ENCODE measurements at regions not wholly inside any gene's neighbourhood (a gene's known extent, or its start where the extent isn't known, plus 50 kb on each side); places are given as distances from the start of the nearest gene placed in this dataset.
"Not testable (repeated sequence)": the region's sequence is repeated elsewhere in the genome, so short reads cannot be mapped to it uniquely, and the experiment has no call there.

DNA sequence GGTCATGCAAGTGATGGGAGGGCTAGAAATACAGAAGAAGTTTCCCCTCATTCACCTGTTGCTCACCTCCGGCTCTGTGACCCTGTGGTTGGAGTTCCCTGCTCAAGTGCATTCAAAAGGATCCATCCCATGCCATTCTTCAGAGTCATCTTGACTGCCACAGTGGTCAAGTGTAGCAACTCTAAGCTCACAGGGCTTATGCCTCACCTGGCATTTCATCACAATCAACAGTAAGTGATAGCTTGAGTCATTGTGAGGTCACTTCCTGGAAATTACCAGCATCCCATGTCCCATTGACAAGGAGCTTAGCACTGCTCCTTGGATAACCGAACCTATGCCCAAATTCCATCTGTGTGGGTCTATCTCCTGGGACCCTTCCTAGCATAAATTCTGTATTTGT is 55.6 kb downstream of the OR4C45 start:
- no peak for DNase-seq (ENCODE audit: low spot score)

DNA sequence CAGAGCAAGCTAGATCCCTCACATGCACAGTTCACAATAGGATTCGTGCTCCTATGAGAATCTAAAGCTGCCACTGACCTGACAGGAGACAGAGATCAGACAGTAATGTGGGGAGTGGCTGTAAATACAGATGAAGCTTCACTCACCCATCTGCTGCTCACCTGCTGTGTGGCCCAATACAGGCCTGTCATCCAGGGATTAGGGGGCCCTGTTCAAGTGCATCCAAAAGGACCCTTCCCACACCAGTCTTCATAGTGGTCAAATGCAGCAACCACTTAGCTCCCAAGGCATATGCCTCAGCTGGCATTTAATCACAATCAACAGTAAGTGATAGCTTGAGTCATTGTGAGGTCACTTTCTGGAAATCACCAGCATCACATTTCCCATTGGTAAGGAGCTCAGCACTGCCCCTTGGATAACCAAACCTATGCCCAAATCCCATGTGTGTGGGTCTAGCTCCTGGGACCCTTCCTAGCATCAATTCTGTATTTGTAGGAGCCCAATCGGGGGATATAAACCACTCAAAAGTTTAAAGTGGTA is 65.6 kb downstream of the OR4C45 start:
- no peak for DNase-seq (ENCODE audit: low spot score)

DNA sequence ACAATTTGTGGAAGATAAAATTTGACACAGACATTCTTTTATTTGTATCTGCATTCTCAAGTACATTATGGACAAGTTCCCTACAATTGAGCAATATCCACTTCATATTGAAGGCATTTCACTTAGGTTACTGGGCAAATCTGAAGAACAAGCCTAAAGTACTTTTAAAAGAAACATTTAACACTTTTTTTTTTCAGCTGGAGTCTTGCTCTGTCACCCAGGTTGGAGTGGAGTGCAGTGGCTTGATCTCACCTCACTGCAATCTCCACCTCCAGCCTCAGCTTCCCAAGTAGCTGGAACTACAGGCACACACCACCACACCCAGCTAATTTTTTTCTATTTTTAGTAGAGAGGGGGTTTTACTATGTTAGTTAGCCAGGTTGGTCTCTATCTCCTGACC is 70.2 kb downstream of the OR4C45 start:
- no peak for DNase-seq (ENCODE audit: low spot score)

DNA sequence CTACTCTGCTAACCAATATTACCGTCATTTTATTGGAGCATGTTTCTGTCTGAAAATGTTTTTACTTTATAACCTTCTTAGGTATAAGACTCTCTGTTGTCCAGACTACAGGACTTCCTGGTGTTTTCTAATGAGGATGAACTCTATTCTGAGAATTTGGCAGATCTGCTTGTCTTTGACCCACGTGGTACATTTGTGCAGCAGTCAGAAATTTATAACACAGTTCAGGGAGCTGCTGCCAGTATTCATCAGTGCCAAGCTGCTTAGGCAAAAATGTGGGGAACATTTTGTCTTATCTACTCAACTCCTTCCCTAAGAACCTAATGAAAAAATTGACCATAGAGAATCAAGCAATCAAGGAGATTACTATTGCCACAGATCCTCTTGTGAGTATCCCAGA is 108.0 kb downstream of the OR4C45 start:
- DNase-seq (ENCODE audit: low spot score) = not testable (repeated sequence)

DNA sequence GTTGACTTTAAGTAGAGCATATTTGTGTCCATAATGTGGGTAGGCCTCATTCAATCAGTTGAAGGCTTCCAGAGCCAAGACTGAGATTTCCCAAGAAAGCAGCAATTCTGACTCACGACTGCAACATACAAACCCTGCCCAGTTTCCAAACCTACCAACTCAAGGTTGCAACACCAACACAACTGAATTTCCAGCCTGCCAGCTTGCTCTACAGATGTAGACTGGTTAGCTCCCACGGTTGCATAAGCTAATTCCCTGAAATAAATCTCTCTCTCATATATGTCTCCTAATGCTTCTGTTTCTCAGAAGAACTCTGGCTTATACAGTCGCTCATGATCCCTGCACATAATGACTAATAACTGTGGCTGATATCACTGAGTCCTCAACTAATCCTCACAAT is 113.6 kb downstream of the OR4C45 start:
- DNase-seq (ENCODE audit: low spot score) = not testable (repeated sequence)

DNA sequence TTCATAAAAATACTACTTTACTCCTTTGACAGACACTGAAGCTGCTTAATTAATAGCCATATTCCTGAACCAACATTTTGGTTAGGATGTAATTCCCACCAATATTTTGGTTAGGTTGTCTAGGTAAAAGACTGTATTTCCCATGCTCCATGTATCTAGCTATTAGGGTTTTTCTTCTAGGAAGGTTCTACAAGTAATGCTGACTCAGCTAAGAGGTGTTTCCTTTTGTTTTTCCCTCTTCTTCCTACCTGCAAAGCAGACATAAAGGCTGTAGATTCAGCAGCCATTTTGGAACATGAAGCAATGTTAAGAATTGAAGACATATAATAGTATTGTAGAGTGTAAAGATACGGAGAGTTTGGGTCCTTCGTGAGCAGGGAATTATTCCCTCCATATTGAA is 115.3 kb downstream of the OR4C45 start:
- not testable (repeated sequence) for DNase-seq (ENCODE audit: low spot score)

DNA sequence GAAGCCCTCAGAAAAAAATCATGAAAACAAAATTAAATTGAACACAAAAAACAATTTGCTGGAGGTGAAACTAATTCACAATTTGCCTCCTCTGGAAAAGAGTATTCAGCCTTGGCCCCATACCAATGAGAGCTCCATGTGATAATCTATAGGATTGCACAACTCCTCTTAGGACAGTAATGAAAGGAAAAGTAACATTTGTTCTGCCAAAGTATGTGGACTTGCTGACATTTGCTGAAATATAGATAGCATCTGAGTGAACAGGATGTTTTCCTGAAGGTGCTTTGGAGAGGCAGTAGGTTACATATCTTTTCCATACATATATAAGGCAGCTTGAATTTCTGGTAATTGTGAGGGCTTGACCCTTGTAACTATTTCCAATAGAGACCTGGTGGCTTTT is 122.8 kb downstream of the OR4C45 start:
- DNase-seq (ENCODE audit: low spot score) = no peak

DNA sequence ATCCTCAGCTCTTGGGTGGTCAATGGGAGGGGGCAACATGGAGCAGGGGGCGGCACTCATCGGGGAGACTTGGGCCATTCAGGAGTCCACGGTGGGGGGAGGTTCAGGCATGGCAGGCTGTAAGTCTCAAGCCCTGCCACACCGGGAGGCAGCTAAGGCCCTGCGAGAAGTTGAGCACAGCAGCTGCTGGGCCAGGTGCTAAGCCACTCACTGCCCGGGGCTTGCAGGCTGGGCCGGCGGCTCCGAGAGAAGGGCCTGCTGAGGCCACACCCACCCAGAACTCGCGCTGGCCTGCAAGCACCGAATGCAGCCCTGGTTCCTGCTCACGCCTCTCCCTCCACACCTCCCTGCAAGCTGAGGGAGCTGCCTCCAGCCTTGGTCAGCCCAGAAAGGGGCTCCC is 131.4 kb downstream of the OR4C45 start:
- DNase-seq (ENCODE audit: low spot score) = no peak

DNA sequence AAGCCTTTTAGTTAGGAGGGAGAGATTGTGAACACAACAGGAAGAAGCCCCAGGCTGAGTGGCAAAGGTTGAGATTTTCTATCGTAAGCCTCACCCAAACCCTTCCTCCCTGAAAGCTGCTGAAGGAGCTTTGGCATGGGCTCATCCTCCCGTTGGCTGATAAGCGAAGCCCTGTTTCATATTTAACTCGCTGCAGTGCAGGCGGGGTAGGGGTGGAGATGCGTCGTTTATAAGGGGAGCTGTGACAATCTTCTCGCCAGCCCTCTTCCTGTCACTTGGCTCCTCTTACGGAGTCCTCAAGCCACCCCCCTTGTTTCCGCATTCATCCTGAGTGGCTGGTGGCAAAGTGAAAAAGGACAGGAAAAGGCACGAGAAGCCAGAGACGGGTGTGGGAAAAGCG is 137.0 kb downstream of the OR4C45 start:
- no peak for DNase-seq (ENCODE audit: low spot score)

DNA sequence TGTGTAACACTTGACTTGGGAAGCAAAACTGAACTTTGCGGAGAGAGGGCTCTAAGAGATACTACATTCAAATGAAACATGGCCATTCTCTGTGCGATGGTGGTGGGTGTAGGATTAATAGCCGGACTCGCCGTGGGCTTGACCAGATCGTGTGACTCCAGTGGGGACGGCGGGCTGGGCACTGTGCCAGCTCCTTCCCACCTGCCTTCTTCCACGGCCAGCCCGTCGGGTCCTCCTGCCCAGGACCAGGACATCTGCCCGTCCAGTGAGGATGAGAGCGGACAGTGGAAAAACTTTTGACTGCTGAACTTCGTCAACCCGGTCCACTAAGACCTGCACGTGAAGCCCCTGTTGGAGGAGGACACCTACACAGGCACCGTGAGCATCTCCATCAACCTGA is 137.4 kb downstream of the OR4C45 start:
- DNase-seq (ENCODE audit: low spot score) = no peak

DNA sequence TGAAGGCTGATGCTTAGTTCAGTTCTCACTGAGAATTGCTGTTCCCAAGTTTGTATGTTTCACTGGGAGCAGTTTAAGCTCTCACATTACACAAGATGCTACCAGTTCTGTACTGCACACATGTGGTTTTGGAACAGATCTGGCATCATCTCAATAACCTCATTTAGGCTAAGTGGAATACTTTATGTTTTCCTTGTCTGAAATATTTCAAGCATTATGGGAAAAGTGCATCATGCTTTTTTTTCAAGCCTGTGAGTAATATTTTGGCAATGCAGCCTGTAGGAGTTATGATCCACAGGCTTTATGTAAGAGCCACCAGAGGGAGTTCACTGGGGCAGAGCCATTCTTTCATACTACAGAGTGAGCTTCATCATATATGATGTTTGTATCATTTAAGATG is 141.5 kb downstream of the OR4C45 start:
- DNase-seq (ENCODE audit: low spot score) = peak; percentile 6

DNA sequence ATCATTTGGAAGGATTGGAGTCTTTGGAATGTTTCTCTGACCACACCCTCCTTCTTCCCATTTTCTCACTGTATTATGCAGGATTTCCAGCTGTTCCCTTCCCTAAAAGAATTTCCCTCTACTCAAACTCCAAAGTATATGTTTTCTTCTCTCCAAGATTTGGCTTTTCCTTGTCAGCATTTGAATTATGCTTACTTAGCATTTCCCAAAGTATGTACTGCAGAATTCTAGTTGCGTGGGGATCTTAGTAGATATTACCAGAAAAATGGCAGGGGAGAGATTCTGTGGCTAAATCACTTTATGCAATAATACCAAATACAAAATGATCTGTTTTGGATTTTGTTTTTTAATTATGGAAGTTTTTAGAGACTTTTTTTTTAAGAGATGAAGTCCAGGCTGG is 142.3 kb downstream of the OR4C45 start:
- DNase-seq (ENCODE audit: low spot score) = no peak

DNA sequence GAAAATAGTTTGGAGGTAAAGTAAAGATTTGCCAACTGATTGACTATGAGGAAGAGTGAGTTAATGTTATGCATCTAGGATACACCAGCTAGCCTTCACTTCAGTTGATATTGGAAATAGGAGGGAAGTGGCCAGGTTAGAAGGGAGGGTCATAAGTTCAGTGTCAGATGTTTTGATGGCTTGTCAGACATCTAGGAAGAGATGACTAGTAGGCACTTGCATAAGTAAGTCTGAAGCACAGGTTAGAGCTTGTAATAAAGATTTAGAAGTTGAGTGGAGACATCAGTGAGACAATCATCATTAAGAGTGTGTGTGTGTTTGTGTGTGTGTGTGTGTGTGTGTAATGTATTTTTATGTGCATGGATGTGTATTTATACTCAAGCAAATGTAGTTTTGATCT is 146.1 kb downstream of the OR4C45 start:
- DNase-seq (ENCODE audit: low spot score) = no peak

DNA sequence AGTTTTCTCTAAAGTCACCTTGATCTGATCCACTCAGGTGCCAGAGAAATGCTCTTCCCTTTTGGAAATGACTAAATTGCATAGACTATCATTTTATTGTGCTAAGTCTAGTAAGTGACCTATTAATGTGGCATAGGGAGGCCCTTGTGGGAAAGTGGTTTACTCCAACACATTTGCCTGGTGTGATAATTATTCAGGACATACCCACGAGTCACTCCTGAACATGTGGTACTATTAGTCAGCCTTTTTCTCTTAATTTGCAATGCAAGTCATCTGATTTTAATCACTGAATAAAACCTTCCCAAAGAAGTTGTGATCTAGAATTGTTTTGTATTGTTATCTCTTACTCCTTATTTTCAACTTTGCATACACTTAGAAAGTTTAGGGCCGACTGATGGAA is 148.7 kb downstream of the OR4C45 start:
- no peak for DNase-seq (ENCODE audit: low spot score)

DNA sequence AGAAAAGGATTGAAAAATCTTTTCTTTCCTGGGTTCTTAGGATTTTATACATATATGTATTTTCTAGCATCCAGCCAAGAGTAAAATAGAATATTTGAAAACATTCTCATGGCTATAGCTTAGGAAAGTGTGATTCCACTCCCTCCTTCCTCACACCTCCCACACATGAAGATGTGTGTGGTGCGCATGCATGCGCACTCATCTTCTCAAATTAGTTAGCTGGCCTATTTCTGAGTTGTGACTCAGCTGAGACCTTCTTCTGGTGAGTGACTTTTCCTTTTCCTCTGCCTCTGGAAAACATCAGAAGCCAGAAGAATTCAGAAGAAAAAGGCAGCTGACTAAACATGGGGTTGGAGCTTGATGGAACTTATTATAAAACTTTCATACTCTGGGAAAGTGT is 149.8 kb downstream of the OR4C45 start:
- no peak for DNase-seq (ENCODE audit: low spot score)

DNA sequence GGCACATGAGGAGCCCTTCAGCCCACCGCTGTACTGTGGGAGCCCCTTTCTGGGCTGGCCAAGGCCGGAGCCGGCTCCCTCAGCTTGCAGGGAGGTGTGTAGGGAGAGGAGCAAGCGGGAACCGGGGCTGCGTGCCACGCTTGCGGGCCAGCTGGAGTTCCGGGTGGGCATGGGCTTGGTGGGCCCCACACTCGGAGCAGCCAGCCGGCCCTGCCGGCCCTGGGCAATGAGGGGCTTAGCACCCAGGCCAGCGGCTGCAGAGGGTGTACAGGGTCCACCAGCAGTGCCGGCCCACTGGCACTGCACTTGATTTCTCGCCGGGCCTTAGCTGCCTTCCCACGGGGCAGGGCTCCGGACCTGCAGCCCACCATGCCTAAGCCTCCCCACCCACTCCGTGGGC is 150.5 kb downstream of the OR4C45 start:
- DNase-seq (ENCODE audit: low spot score) = not testable (repeated sequence)

DNA sequence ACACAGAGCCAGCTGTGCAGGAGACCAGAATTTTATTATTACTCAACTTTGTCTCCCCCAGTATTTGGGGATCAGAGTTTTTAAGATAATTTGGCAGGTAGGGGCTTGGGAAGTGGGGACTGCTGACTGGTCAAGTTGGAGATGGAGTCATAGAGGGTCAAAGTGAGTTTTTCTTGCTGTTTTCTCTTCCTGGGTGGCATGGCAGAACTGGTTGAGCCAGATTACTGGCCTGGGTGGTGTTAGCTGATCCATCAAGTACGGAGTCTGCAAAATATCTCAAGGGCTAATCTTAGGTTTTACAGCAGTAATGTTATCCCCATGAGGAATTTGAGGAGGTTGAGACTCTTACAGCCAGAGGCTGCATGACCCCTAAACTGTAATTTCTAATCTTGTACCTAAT is 153.5 kb downstream of the OR4C45 start:
- no peak for DNase-seq (ENCODE audit: low spot score)

DNA sequence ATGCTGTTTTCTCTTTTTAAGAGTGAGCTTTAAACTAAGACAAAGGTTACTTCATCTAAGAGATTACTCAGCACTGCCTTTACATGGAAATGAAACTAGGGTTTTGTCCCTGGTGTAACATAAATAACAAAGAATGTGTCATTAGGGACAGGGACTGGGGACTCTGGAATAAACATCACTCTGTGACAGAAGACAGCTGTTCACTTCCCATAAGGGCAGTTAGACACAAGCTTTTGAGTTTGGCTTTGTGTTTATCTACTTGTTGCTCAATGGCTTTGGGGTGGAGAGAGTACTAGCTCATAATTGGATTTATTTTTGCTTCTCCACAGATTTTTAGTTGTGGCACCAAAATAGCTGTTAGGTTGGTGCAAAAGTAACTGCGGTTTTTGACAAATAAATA is 154.5 kb downstream of the OR4C45 start:
- DNase-seq (ENCODE audit: low spot score) = no peak

DNA sequence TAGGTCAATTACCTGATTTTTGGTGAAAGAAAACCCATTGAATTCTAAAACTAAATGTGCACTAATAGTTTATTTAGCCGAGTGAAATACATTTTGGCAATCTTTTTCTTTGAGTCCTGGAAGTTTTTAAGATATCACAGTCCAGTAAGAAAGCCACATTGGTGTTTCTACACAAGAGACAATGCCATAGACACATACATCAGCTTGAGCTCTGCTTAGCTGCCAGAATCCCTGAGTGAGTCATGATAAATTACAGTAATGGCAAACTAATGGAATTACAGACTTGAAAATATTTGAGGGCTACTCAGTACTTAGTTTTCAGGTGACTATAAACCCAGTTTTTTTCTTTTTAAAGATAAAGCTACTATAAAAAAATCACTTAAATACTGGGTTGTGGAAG is 155.4 kb downstream of the OR4C45 start:
- DNase-seq (ENCODE audit: low spot score) = no peak

DNA sequence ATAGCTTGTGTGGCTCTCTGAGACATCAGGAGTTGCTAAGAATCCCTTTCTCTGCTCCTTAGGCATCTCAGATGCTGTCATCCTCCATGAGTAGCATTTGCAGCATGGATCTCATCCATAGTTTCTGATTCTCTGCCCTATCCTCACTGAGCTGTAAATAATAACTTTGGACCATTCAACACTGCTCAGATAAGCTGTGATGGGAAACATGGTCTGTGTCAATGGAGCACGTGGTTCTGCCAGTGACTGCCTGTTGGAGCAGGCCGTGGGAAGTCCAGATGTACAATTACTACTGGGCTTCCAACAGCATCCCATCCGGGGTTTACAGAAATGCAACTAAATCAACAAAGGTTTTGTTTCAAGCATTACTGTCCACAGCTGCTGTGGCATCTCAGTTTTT is 160.1 kb downstream of the OR4C45 start:
- DNase-seq (ENCODE audit: low spot score) = no peak

DNA sequence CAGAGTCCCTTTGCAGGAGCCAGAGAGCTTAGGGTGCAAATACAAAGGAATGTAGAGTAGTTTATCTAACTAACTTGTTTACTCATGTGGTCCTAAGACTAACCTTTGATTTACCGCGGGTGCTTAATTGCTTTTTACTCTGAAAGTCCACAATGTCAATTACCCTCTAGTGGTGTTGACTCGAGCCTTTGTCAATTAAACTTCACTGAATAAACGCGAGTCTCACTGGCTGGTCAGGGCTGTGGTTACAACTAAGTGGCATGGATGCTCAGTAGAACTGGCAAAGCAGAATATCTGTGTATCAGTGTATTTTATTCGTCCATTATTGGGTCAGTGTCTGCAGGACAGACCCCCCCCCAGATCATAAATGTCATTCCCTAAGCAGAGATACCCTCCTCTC is 181.7 kb downstream of the OR4C45 start:
- DNase-seq (ENCODE audit: low spot score) = no peak

DNA sequence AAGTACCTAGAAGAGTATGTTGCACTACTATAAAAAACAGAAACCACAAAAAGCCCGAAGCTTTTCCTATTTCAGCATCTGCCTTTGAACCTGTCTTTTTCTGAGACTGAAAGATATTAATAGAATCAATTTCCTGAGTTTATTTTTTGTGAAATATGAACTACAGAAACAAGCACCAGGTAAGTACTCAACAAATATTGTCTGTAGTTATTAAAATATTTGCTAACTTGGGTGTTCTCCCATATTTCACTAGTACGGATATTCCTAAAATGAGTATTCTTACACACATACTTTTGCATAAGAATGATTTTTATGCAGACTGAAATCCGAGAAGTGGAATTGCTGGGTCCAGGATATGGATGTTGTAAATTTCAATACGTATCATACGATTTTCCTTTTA is 188.0 kb downstream of the OR4C45 start:
- no peak for DNase-seq (ENCODE audit: low spot score)

DNA sequence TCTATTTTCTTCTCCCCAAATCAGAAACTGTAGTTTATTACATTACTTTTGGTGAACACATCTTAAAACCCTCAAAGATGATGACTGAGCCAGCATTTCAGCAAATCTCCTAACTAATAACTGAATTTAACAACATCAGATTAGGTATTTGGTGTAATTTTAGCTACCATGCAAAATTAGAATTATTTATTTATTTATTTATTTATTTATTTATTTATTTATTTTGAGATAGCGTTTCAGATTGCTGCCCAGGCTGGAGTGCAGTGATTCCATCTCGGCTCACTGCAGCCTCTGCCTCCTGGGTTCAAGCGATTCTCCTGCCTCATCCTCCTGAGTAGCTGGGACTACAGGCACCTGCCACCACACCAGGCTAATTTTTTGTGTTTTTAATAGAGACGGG is 205.7 kb downstream of the OR4C45 start:
- not testable (repeated sequence) for DNase-seq (ENCODE audit: low spot score)

DNA sequence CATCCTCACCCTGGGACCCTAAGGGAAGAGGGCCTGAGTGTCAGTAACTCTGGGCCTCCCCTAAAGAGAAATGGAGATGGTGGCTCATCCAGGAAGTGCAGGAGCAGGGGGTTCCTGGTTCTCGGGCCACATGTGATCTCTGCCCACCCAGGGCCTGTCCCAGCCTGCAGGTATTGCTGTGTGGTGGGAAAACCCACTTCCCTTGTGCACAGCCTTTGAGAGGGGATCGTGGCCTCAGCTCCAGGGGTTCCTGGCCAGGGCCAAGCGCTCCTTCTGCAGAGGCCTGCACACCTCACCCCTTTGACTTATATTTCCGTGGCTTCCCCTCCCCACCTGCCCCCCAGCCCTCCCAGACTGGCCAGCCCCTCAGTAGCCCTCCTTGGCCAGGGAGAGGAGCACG is 213.5 kb downstream of the OR4C45 start:
- no peak for DNase-seq (ENCODE audit: low spot score)

DNA sequence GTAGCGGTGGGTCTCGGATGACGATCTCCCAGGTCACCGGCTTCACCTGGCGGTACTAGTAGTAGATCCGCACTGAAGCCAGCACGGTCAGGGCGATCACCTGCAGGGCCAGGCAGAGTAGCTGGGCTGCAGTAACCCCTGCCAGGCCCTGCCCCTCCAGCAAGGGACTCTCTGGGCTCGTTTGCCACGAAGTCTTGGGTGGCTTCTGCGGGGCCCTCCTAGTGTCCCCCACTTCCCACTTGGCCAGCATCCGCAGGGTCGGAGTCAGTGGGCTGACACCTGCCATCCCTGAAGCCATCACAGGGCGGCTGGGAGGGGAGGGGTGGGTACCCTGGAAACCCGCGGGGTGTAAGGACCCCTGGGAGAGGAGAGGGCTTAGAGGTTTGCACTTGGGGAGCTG is 214.0 kb downstream of the OR4C45 start:
- DNase-seq (ENCODE audit: low spot score) = no peak

Measured in hepatic stellate cell (primary cell).